Caki2 (cell line): ENCODE measurements at regions not wholly inside any gene's neighbourhood (a gene's known extent, or its start where the extent isn't known, plus 50 kb on each side); places are given as distances from the start of the nearest gene placed in this dataset.
"Not testable (repeated sequence)": the region's sequence is repeated elsewhere in the genome, so short reads cannot be mapped to it uniquely, and the experiment has no call there.

Experiments used
- DNase-seq: peaks from one replicate; pipeline ENCODE4 v3.0.0-alpha.2; 2015; ENCODE audit warnings: low read depth
- in situ Hi-C: cut with HindIII; loops from 2 replicates; pipeline ENCODE4 v1.10.0; 2016; ENCODE audit warnings: low sequenced_read_pairs, low pct_unique_long_range_greater_than_20kb, mixed read lengths

DNA sequence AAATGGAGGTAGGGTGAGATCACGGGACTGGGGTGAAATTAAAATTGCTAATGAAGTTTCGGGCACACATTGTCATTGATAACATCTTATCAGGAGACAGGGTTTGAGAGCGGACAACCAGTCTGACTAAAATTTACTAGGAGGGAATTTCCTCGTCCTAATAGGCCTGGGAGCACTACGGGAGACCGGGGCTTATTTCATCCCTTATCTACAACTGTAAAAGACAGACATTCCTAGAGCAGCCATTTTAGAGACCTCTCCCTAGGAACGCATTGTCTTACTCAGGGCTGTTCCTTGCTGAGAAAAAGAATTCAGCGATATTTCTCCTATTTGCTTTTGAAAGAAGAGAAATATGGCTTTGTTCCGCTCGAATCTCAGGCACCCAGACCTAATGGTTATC is 468.7 kb downstream of the CPS1 start:
- in situ Hi-C loops, DNase-seq: not testable (repeated sequence)

DNA sequence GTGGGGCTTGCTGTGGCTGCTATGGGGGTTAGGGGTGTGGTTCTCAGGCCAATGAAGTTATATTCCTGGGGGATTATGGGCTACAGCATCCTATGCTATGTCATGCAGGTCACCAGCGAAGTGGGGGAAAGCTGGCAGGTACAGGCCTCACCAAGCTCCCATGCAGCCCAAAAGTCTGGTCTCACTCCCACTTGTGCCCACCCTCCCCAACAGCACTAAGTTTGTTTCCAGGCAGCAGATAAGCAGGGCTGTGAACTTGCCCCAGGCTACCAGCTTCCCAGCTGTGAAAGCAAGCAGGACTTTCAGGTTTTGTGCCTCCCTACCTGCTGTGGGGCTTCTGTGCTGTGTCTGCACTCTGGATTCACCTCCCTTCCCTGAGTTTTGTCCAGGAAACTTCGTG is 469.7 kb downstream of the CPS1 start:
- DNase-seq, result no peak
- in situ Hi-C loops, result no loop called here

- no peak for DNase-seq
- in situ Hi-C loops, result no loop called here
Measured at GRCh38 chr2:211027976-211028375, 471.6 kb downstream of the CPS1 start.

GRCh38 chr2:211033765-211034164 is 477.4 kb downstream of the CPS1 start:
- DNase-seq, result no peak
- in situ Hi-C loops, result no loop called here

DNA sequence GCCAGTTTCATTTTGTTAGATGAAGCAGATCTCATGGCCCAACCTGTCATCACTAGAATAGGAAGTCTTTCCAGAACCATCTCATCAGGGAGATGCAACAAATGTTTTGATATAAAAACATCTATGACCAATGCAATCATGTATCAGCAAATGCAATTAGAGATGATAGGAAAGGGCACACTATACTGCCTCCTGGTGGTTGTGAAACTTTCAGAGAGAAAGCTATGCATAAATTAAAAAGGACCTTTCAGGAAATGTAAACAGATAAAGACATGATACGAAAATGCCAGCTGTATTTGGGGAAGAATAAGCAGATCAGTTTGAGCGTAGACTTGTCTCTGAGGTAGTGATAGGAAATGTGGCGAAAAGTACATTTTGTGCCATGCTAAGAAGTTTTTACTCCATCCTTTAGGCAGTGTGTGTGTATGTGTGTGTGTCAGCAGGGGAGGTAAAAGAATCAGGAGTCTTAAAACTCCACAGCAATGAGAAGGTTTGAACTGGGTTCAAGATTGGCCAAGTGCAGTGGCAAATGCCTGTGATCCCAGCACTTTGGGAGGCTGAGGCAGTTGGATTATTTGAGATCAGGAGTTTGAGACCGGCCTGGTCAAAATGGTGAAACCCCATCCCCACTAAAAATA is 479.3 kb downstream of the CPS1 start:
- in situ Hi-C loops, result no loop called here
- peak; percentile 14 for DNase-seq

DNA sequence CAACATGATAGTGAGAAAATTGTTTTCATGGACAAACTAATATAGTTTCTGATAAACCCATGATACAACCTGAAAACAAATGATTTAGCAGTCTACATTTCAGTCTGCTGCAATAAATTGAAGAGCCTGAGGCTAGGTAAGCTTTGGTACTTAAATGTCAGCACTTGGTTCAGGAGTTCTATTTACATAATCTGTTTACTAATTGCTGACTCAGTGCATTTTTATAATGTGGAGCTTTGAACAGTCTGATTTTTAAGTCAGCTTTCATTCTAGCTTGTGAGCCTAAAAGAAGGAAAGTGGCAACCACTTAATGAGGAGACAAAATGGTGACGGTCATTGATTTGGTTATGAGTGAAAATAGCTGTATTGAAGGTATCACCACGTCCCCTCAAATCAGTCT is 488.6 kb downstream of the CPS1 start:
- DNase-seq, result no peak
- in situ Hi-C loops, result no loop called here

GRCh38 chr2:211049321-211050018 is 493.1 kb downstream of the CPS1 start:
- in situ Hi-C loops, result no loop called here
- no peak for DNase-seq

DNA sequence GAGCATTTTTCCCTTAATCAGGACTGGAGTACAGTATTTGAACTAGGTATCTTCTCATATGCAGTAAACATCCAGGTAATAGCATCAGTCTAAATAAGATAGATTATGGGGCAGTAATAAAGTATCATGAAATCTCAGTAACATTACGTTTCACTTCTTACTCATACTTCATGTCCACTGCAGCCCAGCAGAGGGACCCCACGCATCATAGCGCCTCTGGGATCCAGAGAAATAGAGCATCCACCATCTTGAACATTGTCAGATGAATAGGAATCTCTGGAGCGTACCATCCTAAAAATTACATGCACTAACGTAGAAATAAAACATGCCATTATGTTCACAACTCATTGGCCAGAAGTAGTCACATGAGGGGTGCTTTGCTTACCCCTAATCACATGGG is 499.0 kb downstream of the CPS1 start:
- DNase-seq, result no peak
- in situ Hi-C loops, result no loop called here

GRCh38 chr2:211061612-211062296 is 505.4 kb downstream of the CPS1 start:
- in situ Hi-C loops, result no loop called here
- no peak for DNase-seq

DNA sequence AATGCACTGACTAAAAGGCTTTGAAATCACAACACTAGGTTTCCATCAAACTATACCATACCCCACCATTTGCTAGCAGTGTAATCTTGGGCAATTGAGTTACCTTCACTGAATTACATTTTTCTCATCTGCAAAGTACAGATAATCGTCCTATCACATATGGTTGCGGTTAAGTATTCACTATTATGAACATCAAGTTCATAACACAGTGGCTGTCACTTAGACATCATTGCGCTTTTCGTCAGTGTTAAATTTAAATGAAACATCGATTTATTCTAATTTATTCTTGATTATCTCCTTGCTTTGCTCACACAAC is 505.9 kb downstream of the CPS1 start:
- DNase-seq, result no peak
- in situ Hi-C loops, result no loop called here

- in situ Hi-C loops, result no loop called here
- no peak for DNase-seq
Measured at GRCh38 chr2:211067029-211067428, 510.6 kb downstream of the CPS1 start.

GRCh38 chr2:211068108-211068780 is 511.8 kb downstream of the CPS1 start:
- in situ Hi-C loops, result no loop called here
- DNase-seq, result no peak

DNA sequence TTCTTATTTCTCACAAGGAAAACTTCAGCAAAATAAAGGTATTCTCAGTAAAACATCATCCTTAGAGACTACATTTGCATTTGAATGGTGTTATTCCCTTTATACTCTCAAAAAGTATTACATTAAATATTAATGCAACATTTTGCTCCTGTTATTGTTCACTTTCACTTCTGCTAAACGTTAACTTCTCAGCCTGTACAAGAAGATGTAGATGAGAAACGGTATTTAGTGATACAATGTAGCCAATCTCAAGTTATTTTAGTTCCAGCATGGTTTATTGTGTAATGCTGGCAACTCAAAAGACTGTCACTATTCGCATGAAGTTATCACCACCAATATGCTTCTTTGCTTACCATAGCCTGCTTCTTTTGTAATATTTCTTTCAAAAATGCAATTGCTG is 514.1 kb downstream of the CPS1 start:
- in situ Hi-C loops, result no loop called here
- no peak for DNase-seq

DNA sequence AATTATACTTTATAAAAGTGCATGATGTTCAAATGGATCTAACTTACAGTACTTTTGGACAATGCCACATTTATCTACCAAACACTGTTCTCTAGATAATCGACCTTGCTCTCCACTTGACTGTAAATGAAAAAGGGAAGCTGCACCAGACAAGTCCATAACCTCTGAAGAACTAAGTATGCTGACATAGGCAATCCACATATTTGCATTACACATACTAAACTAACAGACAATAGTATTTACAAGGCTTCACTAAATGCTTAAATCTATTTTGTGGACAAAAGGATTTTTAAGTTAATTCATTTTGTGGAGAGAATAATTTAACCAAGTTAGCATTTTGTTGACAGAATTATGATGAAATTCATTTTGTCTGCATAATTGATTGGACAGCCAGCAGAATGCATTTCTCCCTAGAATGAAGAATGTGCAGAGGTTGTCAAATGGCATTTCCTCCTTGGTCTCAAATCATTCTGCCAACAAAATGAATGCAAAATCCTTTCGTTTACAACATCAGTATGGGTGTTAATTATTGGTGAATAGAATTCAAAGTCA is 520.9 kb downstream of the CPS1 start:
- no peak for DNase-seq
- in situ Hi-C loops, result no loop called here

GRCh38 chr2:211084352-211084751 is 528.0 kb downstream of the CPS1 start:
- in situ Hi-C loops, result no loop called here
- DNase-seq, result no peak

- in situ Hi-C loops, result no loop called here
- DNase-seq, result peak; percentile 23
Measured at GRCh38 chr2:211085056-211085680, 528.8 kb downstream of the CPS1 start.

GRCh38 chr2:211086049-211086448 is 529.6 kb downstream of the CPS1 start:
- no peak for DNase-seq
- in situ Hi-C loops, result no loop called here

GRCh38 chr2:211089127-211089526 is 532.7 kb downstream of the CPS1 start:
- DNase-seq, result no peak
- in situ Hi-C loops, result no loop called here
